ENCODE measurements at regions not wholly inside any gene's neighbourhood (a gene's known extent, or its start where the extent isn't known, plus 50 kb on each side); places are given as distances from the start of the nearest gene placed in this dataset.
A peak's percentile ranks its signal among the peaks of the same experiment; 100 is the strongest.

- DNase-seq = no peak
These were observed 177.5 kb upstream of the DIO3 start for GRCh38 chr14:101383737-101384338.

- DNase-seq = no peak
These were observed 166.9 kb upstream of the DIO3 start for GRCh38 chr14:101394374-101394773.

- DNase-seq = no peak
These were observed 165.5 kb upstream of the DIO3 start for GRCh38 chr14:101395779-101396178.

- DNase-seq = no peak
These were observed 164.1 kb upstream of the DIO3 start for GRCh38 chr14:101397206-101397605.

GRCh38 chr14:101398011-101398410 is 163.3 kb upstream of the DIO3 start:
- DNase-seq = no peak

- DNase-seq = no peak
These were observed 161.4 kb upstream of the DIO3 start for GRCh38 chr14:101399737-101400517.

GRCh38 chr14:101400830-101401229 is 160.5 kb upstream of the DIO3 start:
- DNase-seq = no peak

GRCh38 chr14:101402936-101403660 is 158.2 kb upstream of the DIO3 start:
- DNase-seq = no peak

GRCh38 chr14:101404426-101405170 is 156.7 kb upstream of the DIO3 start:
- DNase-seq = no peak

- no peak for DNase-seq
These were observed 156.0 kb upstream of the DIO3 start for GRCh38 chr14:101405171-101405883.

GRCh38 chr14:101406921-101407320 is 154.4 kb upstream of the DIO3 start:
- no peak for DNase-seq

- DNase-seq = no peak
These were observed 154.0 kb upstream of the DIO3 start for GRCh38 chr14:101407328-101407727.

- DNase-seq = peak; percentile 17
These were observed 153.0 kb upstream of the DIO3 start for GRCh38 chr14:101408077-101408831.

- DNase-seq = no peak
These were observed 152.2 kb upstream of the DIO3 start for GRCh38 chr14:101409006-101409543.

GRCh38 chr14:101410126-101410525 is 151.2 kb upstream of the DIO3 start:
- DNase-seq = no peak

- no peak for DNase-seq
These were observed 150.1 kb upstream of the DIO3 start for GRCh38 chr14:101411151-101411550.

GRCh38 chr14:101411779-101412178 is 149.5 kb upstream of the DIO3 start:
- no peak for DNase-seq

- no peak for DNase-seq
These were observed 148.6 kb upstream of the DIO3 start for GRCh38 chr14:101412739-101413138.

GRCh38 chr14:101417434-101417833 is 143.9 kb upstream of the DIO3 start:
- no peak for DNase-seq

GRCh38 chr14:101418601-101419000 is 142.7 kb upstream of the DIO3 start:
- DNase-seq = no peak

GRCh38 chr14:101426466-101426865 is 134.8 kb upstream of the DIO3 start:
- DNase-seq = no peak

GRCh38 chr14:101428409-101428808 is 132.9 kb upstream of the DIO3 start:
- no peak for DNase-seq
